ENCODE measurements at regions not wholly inside any gene's neighbourhood (a gene's known extent, or its start where the extent isn't known, plus 50 kb on each side); places are given as distances from the start of the nearest gene placed in this dataset.

- no peak for DNase-seq
These were observed 136.7 kb upstream of the FAM20A start for GRCh38 chr17:68737761-68738443.

DNA sequence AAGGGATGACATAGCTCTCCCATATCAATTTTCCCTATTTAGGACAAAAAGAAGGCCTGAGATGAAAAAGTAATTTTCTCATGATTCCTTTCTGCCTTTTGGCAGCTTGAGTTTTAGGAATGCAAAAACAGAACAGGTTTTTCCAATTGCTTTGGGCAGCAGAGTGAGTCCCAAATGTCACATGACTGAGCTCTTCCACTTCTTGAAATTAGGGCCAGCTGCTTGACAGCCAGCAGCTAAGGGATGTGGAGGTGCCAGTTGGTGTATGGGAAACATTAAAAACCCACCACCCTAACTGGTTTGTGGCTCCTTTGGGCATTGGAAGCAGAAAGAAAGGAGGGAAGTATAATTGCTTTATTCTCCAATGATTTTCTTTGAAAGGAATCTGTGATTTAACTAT is 133.8 kb upstream of the FAM20A start:
- DNase-seq: no peak

- DNase-seq: no peak
These were observed 133.2 kb upstream of the FAM20A start for GRCh38 chr17:68734187-68734900.

DNA sequence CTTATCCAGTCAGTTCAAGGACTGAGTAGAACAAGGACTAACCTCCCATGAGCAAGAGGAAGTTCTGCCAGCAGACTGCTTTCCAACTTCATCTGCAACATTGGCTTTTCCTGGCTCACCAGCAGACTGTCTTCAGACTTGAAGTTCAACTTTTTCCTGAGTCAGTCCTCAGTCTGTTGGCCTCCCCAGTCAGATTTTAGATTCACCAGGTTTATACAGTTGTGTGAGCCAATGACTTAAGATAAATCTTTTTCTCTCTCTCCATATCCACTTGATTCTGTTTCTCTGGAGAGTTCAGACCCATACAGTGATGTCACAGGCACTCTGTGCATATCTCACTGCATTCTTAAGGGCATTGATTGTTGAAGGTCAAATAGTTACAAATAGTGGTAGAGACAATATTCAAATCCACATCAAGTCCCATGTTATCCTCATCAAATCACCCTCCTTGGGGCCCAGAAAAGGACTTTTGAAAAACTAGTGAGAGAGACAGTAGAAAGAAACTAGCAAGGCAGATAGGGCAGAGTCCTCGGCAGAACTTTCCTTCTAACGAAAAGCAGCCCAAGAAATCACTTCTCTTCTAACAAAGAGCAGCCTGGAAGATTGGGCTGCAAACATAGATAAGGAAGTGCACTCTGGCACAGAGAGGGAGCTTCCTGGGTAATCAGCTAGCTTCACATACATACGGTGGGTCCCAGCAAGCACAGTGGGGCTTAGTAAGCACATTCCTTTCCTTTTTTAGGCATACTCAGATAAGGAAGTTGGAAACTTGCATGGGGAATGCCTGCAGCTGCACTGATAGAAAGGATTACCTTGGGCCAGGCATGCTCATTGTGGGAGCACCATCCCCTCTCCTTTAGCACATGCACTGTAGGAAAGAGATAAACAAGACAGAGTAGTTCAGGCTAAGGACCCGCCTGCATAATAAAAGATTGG is 132.3 kb upstream of the FAM20A start:
- no peak for DNase-seq

DNA sequence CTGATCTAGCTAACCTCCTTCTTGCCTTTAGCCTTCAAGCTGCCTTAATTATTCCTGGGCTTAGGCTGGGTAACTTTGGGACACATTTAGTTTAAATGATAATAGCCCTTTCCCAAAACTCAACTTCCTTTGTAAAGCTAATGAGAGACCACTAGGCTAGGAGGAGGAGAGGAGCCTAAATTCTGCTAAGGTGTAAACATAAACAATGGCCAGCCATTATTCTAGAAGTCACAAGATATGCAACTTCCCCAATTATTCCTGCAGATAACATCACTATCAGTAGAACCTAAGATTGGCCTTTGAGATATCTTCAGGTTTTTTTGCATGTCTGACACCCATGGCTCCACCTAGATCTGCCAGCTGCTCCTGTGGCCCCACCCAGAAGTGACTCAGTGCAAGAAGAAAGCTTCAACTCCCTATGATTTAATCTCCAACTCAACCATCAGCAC is 131.2 kb upstream of the FAM20A start:
- no peak for DNase-seq

GRCh38 chr17:68731465-68731864 is 130.3 kb upstream of the FAM20A start:
- DNase-seq: no peak

GRCh38 chr17:68719431-68719830 is 118.3 kb upstream of the FAM20A start:
- DNase-seq: no peak

DNA sequence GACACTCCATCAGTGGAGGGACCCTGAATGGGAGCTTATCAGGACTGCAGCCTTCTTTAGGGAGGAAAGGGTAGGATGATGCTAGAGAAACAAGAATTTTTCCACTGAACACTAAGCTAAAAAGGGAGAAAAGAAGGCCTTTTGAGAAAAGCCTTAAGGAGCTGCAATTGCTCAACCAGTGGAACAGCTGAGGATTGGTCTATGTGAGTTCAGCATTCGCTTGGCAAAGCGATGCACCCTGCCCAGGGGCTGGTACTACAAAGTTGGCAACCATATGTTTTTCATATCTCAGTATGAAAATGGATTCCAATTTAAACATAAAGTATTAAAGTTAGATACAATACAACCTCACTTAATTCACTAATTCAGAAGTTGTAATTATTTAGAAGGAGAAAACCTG is 117.8 kb upstream of the FAM20A start:
- DNase-seq: no peak

DNA sequence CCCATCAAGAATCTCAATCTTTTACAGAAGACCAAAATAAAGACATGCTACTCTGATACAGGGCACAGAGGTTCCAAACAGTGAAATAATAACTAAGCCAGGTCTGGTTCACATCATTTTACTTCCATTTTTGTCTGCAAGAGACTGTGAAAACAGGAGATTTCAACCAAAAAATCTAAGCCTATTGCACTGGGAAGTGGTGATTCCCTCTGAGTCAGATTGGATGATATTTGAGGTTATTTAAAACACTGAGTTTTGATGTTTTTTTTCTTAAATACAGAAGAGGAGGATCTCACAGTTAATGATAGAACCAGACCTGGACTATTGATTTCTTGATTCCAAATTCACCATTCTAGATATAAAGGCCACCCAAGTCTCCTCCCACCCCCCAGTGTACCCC is 117.3 kb upstream of the FAM20A start:
- no peak for DNase-seq

GRCh38 chr17:68714676-68715075 is 113.5 kb upstream of the FAM20A start:
- DNase-seq: no peak

DNA sequence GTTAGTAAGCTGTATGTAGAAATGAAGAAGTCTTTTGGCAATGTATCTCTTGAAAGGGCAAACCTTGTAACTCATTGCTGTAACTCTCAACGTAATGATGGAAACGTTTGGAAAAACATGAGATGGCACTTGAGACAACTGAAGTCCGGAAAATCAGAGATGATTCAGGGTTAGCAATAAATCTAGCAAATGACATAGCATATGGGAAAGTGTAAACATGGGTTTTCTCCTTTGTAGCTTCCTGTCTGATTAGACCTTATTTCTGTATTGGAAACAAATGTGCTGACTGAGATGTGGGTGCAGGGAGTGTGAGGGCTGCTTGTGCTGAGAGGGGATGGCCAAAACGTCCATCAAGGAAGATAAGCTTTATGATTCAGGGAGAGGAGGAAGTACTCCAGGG is 110.7 kb upstream of the FAM20A start:
- no peak for DNase-seq

GRCh38 chr17:68710976-68711375 is 109.8 kb upstream of the FAM20A start:
- no peak for DNase-seq

- DNase-seq: no peak
These were observed 109.0 kb upstream of the FAM20A start for GRCh38 chr17:68710035-68710780.

DNA sequence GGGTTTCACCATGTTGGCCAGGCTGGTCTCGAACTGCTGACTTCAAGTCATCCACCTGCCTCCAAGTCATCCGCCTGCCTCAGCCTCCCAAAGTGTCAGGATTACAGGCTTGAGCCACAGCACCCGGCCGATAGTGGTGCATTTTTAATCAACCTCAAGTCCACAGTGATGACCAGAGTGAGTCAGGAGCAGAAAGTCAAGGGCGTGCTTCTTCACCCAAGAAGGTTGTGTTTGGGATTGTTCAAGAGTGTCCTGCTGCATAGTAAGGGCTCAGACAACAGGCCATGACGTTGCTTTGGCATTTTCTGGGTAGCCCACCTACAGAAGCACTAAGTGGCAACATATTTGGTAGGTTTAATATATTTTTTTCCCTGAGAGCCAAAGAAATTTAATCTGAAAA is 108.3 kb upstream of the FAM20A start:
- DNase-seq: no peak

DNA sequence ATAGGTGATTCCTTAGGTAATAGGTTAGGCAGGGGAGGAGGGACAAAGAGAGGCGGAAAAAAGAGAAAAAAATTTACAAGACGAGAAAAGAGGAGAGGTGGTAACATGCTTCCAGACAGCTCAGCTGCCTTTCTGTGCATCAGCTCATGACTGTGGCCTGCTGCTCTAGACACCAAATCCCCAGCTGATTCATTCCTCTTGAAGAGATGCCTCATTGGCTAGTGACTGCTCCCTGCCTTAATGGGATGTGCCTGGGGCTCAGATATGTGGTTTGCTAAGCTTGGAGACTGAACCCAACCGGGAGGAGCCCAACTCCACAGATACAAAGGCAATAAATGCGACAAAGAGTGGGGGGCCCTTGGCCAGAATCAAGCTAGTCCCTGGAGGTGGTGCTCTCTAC is 105.9 kb upstream of the FAM20A start:
- no peak for DNase-seq

GRCh38 chr17:68706356-68706920 is 105.3 kb upstream of the FAM20A start:
- no peak for DNase-seq

DNA sequence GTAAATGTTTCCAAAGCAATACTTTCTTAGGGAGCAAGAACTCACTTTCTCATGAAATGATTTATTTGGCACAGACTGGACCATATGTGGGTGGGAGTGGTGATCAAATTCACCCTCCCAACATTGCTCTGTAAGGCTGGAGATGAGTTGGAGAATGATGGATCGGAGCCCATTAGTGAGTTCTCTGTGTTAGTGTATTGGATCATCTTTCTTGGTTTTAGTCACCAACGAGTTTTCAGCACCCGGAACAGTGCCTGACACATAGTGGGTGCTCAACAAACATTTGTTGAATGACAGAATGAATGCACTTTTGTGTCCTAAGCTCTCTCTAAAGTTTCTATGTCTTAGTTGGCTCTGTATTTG is 104.5 kb upstream of the FAM20A start:
- DNase-seq: no peak

DNA sequence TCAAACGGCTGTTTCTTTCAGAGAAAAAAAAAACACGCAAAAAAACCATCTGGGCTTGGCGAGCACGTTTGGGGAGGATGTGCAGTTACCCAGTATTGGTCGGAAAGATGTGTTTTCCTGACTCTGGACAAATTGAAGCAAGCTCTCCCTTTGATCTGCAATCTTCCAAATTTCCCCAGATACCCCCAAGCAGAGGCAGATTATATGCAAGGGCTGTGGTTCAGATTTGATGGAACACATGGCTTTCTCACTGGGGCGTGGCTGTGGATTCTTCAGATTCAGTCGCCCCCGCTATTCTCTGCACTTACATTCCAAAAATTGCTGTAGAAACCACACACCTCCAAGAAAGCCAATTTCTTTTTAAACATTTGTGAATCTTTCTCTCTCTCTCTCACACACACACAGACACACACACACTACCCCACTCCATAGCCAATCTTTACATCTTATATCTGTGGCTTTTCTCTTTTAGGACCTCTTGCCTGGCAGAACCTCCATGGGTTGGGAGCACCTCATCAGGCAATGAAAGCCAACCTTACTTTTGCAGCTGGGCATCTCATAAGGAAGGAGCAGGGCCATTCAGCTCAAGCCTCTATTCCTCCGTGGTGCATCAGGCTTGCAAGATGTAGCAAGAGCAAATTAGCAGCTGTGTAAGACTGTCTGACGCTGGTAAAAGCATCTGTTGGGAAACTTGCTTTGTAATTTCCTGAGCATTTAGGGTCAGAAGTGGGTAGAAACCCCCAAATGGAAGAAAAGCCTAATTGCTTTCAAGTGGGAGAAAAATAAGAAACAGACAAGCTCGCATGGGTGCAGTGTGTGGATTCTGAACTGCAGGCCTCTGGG is 103.9 kb upstream of the FAM20A start:
- no peak for DNase-seq

DNA sequence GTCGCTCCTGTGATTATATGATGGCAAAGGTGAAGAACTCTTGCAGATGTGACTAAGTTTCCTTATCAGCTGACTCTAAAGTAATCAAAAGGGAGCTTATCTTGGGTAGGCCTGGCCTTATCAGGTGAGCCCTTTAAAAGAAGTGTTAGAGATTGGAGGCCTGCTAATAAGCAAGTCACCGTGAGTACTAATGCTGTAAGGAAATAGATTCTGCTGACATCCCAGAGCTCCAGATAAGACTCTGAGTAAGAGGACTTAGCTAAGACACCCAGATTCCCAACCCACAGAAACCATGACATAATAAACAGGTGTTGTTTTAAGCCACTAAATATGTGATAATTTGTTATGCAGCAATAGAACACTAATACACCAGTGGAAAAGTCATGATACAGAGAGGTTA is 99.9 kb upstream of the FAM20A start:
- DNase-seq: no peak

DNA sequence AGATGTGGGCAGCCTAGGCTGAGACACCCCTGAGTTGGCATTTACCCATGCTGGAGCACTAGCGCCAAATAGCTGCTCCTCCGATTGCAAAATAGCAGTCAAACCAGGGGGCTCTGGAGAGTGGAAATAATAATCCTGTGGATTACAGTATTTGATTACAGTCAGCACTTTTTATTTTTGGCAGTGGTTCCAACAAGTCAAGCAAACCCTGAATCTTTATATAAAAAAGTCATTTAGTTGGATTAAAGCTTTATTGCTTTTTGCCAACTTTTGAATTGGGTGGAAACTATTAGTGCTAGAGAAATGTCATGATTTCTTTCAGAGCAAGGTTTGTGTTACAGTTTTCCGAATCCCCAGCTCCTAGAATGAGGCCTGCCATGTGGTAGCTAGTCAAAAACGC is 99.3 kb upstream of the FAM20A start:
- DNase-seq: no peak

- no peak for DNase-seq
These were observed 98.8 kb upstream of the FAM20A start for GRCh38 chr17:68699936-68700335.

GRCh38 chr17:68698746-68699145 is 97.6 kb upstream of the FAM20A start:
- DNase-seq: no peak

Data from NCI-H510A (cell line).